Coronary artery (tissue), 2 donors: ENCODE measurements at regions not wholly inside any gene's neighbourhood (a gene's known extent, or its start where the extent isn't known, plus 50 kb on each side); places are given as distances from the start of the nearest gene placed in this dataset.

Experiments used
- DNase-seq: peaks from one replicate; pipeline ENCODE4 v3.0.0-alpha.2; 2017; ENCODE audit warnings: low spot score
- H3K27ac ChIP-seq, 2 donors: fragments of 200-600 bp; sonication (generic); one replicate each; pipeline ENCODE4 v1.5.1; 2016 to 2019
- H3K4me3 ChIP-seq: fragments of 200-600 bp; sonication (generic); 2 replicates; pipeline ENCODE4 v1.5.1; 2016; ENCODE audit warnings: mild to moderate bottlenecking, moderate library complexity
- TF ChIP-seq, protein P1 (sequence below): fragments of 200-600 bp; sonication (generic); IDR thresholded peaks from one replicate; pipeline ENCODE4 v1.5.1; 2019; ENCODE audit warnings: antibody characterized with exemption

DNA sequence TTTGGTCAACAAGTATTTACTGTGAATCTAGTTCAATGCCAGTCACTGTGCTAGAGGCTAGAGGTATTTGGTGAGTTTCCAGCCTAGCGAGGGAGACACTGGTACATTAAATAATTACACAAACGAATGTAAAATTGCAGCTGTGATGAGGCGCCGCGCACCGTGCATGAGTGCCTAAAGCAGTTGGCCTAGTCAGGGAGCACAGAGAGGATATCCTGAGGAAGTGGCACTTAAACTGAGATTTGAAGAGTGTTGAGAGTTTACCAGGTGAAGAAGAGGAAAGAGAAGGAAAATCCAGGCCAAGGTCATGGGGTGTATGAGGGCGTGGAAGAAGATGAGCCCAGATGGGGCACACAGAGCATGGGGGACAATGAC, 157.6 kb upstream of the NDUFV2 start:
- DNase-seq, result no peak
- TF ChIP-seq, protein P1, sequence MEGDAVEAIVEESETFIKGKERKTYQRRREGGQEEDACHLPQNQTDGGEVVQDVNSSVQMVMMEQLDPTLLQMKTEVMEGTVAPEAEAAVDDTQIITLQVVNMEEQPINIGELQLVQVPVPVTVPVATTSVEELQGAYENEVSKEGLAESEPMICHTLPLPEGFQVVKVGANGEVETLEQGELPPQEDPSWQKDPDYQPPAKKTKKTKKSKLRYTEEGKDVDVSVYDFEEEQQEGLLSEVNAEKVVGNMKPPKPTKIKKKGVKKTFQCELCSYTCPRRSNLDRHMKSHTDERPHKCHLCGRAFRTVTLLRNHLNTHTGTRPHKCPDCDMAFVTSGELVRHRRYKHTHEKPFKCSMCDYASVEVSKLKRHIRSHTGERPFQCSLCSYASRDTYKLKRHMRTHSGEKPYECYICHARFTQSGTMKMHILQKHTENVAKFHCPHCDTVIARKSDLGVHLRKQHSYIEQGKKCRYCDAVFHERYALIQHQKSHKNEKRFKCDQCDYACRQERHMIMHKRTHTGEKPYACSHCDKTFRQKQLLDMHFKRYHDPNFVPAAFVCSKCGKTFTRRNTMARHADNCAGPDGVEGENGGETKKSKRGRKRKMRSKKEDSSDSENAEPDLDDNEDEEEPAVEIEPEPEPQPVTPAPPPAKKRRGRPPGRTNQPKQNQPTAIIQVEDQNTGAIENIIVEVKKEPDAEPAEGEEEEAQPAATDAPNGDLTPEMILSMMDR, result no peak
- no peak overlapping the region for H3K27ac ChIP-seq
- H3K4me3 ChIP-seq, result no peak overlapping the region

DNA sequence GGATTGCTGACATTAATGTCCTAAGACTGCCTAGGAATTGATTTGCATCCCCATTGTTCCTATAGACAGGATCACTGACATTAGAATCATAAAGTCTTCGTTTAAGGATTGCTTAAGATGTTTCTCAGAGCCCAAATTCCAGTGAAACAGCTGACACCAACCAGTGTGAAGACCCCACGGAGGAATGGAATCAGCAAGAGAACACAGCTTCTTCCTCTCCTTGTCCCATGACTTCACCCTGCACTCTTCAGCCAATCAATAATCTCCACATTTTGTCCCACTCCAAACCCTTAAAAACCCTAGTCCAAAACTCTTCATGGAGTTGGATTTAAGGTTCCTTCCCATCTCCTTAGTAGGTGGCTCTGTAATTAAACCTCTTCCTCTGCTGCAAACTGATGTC, 157.0 kb upstream of the NDUFV2 start:
- Histone ChIP-seq H3K4me3 (no peak overlapping the region), H3K27ac (no peak overlapping the region)
- TF ChIP-seq, protein P1, result no peak
- DNase-seq, result no peak

DNA sequence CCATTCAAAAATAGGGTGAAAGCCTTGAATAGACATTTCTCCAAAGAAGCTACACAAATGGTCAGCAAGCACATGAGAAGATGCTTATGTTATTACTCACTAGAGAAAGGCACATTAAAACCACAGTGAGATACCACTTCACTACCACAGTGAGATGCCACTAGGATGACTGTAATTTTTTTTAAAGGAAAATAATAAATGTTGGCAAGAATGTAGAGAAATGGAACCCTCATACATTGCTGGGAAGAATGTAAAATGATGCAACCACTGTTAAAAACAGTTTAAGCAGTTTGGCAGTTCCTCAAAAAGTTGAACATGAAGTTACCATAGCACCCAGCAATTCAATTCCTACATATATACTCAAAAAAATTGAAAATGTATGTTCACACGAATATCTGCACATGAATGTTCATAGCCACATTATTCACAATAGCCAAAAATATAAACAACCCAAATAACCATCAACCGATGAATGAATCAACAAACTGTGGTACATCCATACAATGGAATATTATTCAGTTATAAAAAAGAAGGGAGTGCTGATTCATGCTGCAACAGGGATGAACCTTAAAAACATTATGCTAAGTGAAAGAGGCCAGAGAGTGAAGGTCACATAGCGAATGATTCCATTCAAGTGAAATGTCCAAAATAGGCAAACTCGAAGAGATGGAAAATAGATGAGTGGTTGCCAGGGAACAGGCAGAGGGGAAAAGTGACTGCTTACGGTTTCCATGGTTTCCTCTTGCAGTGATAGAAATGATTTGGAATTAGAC, 156.2 kb upstream of the NDUFV2 start:
- DNase-seq, result no peak
- TF ChIP-seq, protein P1, result no peak
- Histone ChIP-seq H3K27ac (no peak overlapping the region), H3K4me3 (no peak overlapping the region)

DNA sequence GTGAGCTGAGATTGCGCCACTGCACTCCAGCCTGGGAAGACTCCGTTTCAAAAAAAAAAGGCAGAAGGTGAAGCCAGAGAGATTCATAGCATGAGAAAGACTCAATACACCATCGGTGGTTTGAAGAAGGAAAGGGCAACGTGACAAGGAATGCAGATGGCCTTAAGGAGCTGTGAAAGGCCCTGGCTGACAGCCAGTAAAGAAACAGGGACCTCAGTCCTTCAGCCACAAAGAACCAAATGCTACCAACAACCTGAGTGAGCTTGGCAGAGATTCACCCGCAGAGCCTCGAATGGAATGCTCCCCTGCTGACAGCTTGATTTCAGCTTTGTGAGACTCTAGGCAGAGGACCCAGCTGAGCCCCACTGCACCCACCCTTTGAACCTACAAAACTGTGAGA, 154.9 kb upstream of the NDUFV2 start:
- TF ChIP-seq, protein P1, result no peak
- no peak for DNase-seq
- Histone ChIP-seq H3K27ac (no peak overlapping the region), H3K4me3 (no peak overlapping the region)

DNA sequence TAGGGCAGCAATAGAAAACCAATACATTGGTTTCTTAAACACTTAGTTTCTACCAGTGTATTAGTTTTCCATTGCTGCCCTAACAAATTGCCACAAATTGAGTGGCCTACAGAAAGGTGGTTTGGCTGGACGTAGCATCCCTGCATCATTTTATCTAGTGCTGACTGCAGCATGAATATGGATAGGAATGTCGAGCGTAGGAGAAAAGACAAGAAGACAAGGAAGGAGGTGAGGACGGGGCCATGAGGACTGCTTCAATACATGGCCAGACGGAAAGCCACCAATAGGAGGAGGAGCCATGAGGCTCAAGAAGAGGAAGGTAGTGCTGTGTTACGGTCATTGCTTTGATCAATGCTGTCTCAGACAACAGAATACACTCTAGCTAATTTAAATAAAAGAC, 154.5 kb upstream of the NDUFV2 start:
- H3K27ac ChIP-seq, result no peak overlapping the region
- H3K4me3 ChIP-seq, result no peak overlapping the region
- TF ChIP-seq, protein P1, result no peak
- DNase-seq, result no peak

DNA sequence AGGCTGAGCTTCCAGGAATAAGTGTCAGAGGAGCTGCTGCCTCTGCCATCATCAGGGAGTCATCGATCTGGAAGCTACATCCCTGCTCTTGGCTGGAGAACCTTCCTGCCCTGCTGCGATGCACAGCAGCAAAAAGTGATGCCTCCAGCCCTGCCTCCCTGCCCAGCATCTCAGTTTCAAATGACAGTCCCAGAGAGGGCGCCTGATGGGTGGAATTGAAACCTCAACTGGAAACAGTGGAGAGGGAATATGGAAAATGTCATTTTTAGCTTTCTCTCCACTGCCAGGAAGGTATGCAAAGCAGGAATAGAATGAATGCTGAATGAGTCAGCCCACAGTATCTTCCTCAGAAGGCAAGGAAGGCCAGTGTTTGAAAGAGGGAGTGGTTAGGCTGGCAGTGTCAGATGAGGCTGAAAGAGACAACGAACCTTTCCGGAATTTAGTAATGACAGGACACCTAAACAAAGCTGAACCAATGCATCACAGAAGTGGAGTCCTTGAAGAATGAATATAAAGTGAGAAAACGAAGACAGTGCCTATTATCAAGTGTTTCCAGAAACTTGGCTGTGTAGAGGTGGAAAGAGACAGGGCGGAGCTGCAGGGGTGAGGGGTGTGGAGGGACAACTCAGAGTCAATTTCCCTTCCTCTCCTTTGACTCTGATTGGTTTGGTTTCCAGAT, 153.9 kb upstream of the NDUFV2 start:
- TF ChIP-seq, protein P1, result no peak
- Histone ChIP-seq H3K27ac (no peak overlapping the region), H3K4me3 (no peak overlapping the region)
- DNase-seq, result no peak

DNA sequence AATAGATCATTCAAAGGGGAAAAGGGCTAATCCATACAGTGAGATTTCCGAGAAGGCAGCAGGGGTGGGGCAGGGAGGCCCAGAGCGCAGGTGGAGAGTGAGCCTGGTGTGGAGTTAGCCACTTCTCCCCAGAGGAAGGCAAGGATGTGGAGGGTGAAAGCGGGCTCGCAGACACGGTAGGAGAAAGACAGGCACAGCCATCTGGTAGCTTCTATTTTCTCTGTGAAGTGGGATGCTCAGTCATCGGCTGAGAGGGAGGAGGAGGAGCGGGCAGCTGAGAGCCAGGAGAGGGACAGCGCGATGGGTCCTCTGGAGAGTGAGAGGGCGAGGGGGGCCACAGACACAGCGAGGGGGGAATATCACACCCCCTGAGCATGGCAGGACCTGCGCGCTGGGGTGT, 153.3 kb upstream of the NDUFV2 start:
- Histone ChIP-seq H3K4me3 (no peak overlapping the region), H3K27ac (no peak overlapping the region)
- TF ChIP-seq, protein P1, result no peak
- DNase-seq, result no peak
